ENCODE measurements at regions not wholly inside any gene's neighbourhood (a gene's known extent, or its start where the extent isn't known, plus 50 kb on each side); places are given as distances from the start of the nearest gene placed in this dataset.

- in situ Hi-C loops (cut with MboI; ENCODE audit: low sequenced_read_pairs, unreplicated experiment): no loop called here
- TF ChIP-seq, protein P1, sequence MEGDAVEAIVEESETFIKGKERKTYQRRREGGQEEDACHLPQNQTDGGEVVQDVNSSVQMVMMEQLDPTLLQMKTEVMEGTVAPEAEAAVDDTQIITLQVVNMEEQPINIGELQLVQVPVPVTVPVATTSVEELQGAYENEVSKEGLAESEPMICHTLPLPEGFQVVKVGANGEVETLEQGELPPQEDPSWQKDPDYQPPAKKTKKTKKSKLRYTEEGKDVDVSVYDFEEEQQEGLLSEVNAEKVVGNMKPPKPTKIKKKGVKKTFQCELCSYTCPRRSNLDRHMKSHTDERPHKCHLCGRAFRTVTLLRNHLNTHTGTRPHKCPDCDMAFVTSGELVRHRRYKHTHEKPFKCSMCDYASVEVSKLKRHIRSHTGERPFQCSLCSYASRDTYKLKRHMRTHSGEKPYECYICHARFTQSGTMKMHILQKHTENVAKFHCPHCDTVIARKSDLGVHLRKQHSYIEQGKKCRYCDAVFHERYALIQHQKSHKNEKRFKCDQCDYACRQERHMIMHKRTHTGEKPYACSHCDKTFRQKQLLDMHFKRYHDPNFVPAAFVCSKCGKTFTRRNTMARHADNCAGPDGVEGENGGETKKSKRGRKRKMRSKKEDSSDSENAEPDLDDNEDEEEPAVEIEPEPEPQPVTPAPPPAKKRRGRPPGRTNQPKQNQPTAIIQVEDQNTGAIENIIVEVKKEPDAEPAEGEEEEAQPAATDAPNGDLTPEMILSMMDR (IDR thresholded peaks at IDR 0.05; ENCODE audit: borderline replicate concordance, control extremely low read depth, extremely low read depth, insufficient read depth, missing control alignments): no peak
- no peak for DNase-seq (ENCODE audit: low spot score)
These were observed 68.6 kb upstream of the YWHAQ start for GRCh38 chr2:9699139-9700108.

- no peak for DNase-seq (ENCODE audit: low spot score)
- TF ChIP-seq, protein P1 (IDR thresholded peaks at IDR 0.05; ENCODE audit: borderline replicate concordance, control extremely low read depth, extremely low read depth, insufficient read depth, missing control alignments): no peak
- in situ Hi-C loops (cut with MboI; ENCODE audit: low sequenced_read_pairs, unreplicated experiment): no loop called here
These were observed 69.3 kb upstream of the YWHAQ start for GRCh38 chr2:9700109-9700495.

DNA sequence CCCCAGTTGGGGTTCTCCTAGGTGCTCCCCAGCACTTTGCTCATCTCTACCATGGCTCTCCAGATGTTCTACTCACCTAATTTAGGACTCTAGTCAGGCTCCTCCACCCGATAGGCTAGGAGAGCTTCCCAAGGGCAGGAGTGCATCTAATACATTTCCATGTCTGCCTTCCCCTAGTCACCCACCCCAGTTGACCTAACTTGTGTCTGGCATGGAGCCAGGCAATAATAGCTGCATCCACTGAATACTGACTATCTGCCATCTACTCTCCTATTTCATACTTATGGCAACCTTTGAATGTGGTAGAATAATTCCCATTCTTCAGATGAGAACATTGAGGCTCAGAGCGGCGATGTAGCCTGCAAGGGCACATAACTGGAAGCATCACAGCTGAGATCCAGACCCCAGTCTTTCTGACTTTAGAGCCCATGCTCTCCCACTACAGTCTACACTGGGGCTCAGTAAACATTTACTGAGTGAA is 71.8 kb upstream of the YWHAQ start:
- DNase-seq (ENCODE audit: low spot score): no peak
- TF ChIP-seq, protein P1 (IDR thresholded peaks at IDR 0.05; ENCODE audit: borderline replicate concordance, control extremely low read depth, extremely low read depth, insufficient read depth, missing control alignments): no peak
- in situ Hi-C loops (cut with MboI; ENCODE audit: low sequenced_read_pairs, unreplicated experiment): no loop called here

DNA sequence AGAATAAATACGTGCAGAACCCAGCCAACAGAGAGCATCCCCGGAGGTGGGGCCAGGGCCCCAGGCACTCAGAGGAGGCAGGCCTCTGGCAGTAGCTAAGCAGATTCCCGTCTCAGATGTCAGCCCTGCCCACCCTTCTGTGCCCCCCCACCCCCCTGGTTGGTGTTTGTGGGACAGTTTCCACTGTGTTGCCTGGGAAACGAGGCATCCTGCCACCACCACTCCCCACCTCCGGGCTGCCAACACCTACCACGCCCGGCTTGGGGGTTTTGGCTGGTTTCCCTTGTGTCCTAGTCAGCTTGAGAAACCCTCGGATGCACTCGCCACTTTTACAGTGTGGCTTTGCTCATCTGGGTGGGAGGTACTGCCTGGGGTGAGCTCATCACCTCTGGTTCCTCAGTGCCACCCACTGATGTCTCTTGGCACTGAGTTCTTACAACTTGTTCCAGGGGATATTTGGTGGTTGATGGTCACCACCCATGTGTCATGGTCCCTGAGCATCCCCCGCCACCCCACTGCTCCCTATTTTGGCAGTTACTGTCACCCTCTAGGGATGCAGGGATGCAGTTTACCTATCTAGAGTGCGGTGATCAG is 72.4 kb upstream of the YWHAQ start:
- no peak for DNase-seq (ENCODE audit: low spot score)

DNA sequence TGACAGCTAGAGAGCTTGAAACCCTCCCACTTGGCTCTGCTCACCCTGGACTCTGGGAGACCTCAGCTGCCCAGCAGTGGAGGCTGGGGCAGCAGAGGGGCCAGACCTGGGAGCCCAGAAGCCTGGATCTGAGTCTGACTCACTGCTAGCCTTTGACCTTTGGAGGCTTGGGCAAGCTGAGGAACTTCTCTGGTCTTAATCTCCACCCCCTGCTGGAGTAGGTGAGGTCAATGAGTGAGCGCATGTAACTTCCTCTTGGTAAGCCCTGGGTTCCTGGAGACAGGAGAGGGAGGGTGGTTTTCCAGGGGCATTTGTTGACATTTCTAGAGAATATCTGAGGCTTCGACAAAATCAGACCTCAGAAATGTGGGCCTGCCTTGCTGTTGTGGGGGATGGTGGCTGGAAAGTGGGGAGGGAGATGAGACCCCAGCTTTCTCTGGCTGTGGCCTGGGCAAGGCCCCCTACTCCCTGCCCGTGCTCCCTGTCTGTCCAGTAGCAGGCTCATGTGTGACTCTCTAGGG is 73.0 kb upstream of the YWHAQ start:
- no peak for DNase-seq (ENCODE audit: low spot score)
- TF ChIP-seq, protein P1 (IDR thresholded peaks at IDR 0.05; ENCODE audit: borderline replicate concordance, control extremely low read depth, extremely low read depth, insufficient read depth, missing control alignments): no peak
- in situ Hi-C loops (cut with MboI; ENCODE audit: low sequenced_read_pairs, unreplicated experiment): no loop called here

More for the DNA sequence above, 72.4 kb upstream of the YWHAQ start:
- in situ Hi-C loops (cut with MboI; ENCODE audit: low sequenced_read_pairs, unreplicated experiment): no loop called here
- TF ChIP-seq, protein P1 (IDR thresholded peaks at IDR 0.05; ENCODE audit: borderline replicate concordance, control extremely low read depth, extremely low read depth, insufficient read depth, missing control alignments): no peak

GRCh38 chr2:9704600-9704999 is 73.8 kb upstream of the YWHAQ start:
- TF ChIP-seq, protein P1 (IDR thresholded peaks at IDR 0.05; ENCODE audit: borderline replicate concordance, control extremely low read depth, extremely low read depth, insufficient read depth, missing control alignments): no peak
- in situ Hi-C loops (cut with MboI; ENCODE audit: low sequenced_read_pairs, unreplicated experiment): no loop called here
- no peak for DNase-seq (ENCODE audit: low spot score)
